Uterus (tissue), 2 donors: ENCODE measurements at regions not wholly inside any gene's neighbourhood (a gene's known extent, or its start where the extent isn't known, plus 50 kb on each side); places are given as distances from the start of the nearest gene placed in this dataset.

Source experiments
- CTCF ChIP-seq, 4 experiments: fragments of 200-600 bp in 2 of 4; fragments of 450-650 bp in 2 of 4; sonication (generic) in 2 of 4; IDR thresholded peaks; one replicate each; pipeline ENCODE4 v1.5.1; 2016 to 2019; ENCODE audit warnings: antibody characterized with exemption in 4 of 4, mild to moderate bottlenecking in 2 of 4, moderate library complexity in 1 of 4
- POLR2A ChIP-seq, 2 donors: fragments of 450-650 bp; IDR thresholded peaks; one replicate each; pipeline ENCODE4 v1.6.1; 2016; ENCODE audit warnings: antibody characterized with exemption in 2 of 2, mild to moderate bottlenecking in 1 of 2, moderate library complexity in 1 of 2

- TF ChIP-seq CTCF (IDR thresholded peaks at IDR 0.05): no peak
- TF ChIP-seq POLR2A (IDR thresholded peaks at IDR 0.05): no peak
These were observed 61.1 kb upstream of the SPDEF start for GRCh38 chr6:34617231-34617630.
